ENCODE measurements at regions not wholly inside any gene's neighbourhood (a gene's known extent, or its start where the extent isn't known, plus 50 kb on each side); places are given as distances from the start of the nearest gene placed in this dataset.

GRCh38 chr5:3836528-3836927, 240.9 kb downstream of the IRX1 start:
- TF ChIP-seq, protein P1, sequence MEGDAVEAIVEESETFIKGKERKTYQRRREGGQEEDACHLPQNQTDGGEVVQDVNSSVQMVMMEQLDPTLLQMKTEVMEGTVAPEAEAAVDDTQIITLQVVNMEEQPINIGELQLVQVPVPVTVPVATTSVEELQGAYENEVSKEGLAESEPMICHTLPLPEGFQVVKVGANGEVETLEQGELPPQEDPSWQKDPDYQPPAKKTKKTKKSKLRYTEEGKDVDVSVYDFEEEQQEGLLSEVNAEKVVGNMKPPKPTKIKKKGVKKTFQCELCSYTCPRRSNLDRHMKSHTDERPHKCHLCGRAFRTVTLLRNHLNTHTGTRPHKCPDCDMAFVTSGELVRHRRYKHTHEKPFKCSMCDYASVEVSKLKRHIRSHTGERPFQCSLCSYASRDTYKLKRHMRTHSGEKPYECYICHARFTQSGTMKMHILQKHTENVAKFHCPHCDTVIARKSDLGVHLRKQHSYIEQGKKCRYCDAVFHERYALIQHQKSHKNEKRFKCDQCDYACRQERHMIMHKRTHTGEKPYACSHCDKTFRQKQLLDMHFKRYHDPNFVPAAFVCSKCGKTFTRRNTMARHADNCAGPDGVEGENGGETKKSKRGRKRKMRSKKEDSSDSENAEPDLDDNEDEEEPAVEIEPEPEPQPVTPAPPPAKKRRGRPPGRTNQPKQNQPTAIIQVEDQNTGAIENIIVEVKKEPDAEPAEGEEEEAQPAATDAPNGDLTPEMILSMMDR (IDR thresholded peaks at IDR 0.05), result no peak
- TF ChIP-seq POLR2A (IDR thresholded peaks at IDR 0.05), result no peak

All from esophagus squamous epithelium (tissue), 4 donors.